ENCODE measurements at regions not wholly inside any gene's neighbourhood (a gene's known extent, or its start where the extent isn't known, plus 50 kb on each side); places are given as distances from the start of the nearest gene placed in this dataset.
"Not testable (repeated sequence)": the region's sequence is repeated elsewhere in the genome, so short reads cannot be mapped to it uniquely, and the experiment has no call there.

DNA sequence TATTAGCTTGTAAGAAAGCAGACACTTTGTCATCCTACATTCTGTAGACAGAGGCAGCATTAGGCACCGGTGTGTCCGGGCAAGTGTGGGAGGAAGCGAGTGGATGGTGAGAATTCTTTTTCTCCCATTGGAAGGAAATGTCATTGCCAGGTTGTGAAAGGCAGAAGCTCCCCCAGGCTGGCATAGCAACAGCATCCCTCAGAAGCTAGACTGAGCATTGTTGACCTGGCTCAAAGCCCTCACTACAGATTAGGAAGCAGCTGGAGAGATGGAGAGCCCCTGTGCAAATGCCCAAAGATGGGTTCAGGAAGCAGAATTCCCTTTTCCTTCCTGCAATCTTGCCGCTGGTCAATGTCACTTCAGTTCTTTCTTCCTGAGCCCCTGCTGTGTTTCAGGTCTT is 1299.3 kb downstream of the TBC1D22A start:
- no peak for DNase-seq

DNA sequence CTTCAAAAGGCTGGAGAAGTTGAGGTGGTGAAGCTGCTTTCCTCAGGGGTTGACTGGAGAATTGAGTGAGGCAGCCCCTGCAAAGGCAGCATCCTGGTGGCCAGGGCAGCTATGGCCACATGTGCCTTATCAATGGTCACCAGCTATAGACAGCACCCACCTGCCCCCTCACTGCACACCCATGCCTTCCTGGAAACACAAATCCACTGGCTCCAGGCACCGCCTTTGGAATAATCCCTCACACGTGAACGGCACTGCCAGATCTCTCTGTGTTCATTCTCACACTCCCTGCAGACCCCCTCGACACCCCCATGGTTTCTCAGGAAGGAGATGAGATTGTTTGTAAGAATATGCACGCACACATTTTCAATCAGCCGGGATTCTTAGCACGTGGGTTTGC is 1297.8 kb downstream of the TBC1D22A start:
- DNase-seq: no peak

DNA sequence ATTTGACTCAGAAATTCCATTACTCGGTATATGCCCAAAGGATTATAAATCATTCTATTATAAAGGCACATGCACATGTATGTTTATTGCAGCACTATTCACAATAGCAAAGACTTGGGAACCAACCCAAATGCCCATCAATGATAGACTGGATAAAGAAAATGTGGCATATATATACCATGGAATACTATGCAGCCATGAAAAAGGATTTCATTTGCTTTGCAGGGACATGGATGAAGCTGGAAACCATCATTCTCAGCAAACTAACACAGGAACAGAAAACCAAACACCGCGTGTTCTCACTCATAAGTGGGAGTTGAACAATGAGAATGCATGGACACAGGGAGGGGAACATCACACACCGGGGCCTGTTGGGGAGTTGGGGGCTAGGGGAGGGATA is 1297.1 kb downstream of the TBC1D22A start:
- not testable (repeated sequence) for DNase-seq

DNA sequence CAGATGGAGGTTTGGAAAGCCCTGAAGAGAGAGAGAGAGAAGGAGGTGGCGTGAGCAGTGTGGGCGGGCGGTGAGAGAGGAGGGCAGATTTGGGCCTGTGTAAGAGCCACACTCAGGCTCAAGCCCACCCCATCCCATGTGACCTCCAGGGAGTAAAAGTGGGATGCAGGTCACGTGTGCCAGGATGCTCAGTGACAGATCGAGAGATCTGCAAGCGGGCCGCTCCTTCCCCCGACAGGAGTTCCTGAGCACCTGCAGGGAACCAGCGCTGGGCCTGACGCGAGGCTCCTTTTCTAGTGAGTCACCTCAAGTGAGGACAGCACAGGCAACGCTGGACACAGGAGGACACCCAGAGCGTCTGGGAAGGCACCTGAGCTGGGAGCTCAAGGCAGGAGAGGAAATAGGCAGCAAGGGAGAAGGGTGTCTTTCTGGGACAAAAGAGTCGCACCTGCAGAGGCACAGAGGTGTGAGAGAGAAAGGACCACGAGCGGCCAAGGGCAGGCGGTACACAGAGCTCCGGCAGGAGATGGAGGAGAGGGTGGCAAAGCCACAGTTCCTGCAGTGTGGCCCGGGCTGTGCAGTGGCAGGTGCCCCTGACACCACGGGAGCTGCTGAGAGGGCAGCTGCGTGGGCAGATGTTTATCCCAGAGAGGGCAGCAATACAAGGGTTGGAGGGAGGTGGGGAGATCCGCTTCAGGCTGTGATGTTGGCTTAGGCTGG is 1294.8 kb downstream of the TBC1D22A start:
- DNase-seq: no peak

DNA sequence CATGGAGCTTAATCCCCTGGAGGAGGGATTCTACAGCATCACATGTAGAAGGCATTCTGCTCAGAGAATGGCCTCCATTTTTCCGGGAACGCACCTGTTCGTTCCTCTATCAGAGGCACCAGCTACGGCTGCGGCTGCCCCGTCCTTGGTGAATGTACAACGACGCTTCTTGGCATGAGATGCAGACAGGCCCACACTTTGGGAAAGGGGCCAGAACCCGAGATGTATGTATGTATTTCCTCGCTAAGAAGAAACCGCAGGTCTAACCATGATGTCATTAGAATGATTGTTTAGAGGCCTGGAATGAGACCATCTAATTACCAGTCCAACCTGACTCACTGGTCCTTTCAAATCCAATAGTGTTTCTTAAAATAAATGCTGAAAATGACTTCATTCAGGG is 1293.4 kb downstream of the TBC1D22A start:
- DNase-seq: no peak

DNA sequence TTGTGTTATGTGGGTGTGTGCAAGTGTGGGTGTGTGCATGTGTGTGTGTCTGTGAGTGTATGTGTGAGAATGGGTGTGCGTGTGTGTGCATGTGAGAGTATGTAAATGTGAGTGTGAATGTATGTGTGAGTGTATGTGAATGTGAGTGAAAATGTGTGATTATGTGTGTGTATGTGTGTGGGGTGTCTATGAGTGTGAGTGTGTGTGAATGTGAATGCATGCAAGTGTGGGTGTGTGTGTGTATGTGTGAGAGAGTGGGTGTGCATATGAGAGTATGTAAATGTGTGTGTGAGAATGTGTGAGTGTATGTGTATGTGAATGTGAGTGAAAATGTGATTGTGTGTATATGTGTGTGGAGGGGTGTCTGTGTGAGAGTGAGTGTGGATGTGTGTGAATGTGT is 1292.7 kb downstream of the TBC1D22A start:
- no peak for DNase-seq

DNA sequence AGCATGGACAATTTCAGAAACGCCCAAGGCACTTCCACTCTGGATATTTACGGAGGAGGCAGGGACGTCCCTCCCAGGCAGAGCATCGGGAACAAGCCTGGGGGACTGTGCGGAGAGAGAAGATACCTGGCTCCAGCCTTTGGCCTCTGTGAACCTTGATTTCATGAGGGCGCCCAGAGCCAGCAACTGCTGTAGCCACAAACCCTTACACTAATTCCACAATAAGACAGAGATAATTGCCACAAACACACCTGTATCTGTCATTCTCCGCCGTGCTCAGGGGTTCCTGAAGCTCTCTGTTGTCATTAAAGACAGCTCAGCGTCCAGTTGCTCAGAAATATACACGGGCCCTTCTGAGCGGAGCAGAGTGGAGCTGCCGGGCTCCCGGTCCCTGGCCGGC is 1292.1 kb downstream of the TBC1D22A start:
- DNase-seq: no peak

DNA sequence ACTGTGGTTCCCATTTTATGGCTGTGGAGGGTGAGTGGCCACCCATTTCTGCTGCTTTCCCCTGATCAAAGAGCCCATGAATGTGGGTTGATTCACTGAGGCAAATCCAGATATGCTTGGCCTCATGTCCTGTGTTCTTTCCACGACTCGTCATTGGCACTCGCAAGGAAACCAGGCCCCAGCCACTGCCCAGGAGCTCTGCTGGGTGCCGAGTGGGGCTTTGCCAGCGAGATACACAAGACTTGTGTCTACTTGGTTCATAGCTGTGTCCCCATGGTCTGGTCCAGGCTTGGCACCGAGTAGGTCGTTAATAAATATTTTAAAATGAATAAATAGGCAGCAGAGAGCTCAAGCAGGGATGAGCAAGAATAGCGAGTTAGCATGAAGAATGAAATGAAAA is 1291.5 kb downstream of the TBC1D22A start:
- no peak for DNase-seq

DNA sequence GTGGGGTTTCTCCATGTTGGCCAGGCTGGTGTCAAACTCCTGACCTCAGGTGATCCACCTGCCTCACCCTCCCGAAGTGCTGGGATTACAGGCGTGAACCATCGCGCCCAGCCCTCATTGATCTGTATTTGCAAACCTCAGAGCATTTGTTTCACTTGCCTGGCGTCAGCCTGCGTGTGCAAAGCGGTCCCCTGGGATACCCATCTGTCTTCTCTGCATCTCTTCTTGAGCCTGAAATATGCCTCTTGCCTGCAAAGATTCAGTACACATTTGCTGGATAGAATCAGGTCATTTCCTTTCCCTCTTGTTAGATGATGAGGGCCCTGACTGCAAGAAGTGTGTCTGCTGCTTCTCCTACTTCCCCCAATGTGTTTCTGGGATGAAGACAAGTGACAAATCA is 1291.0 kb downstream of the TBC1D22A start:
- DNase-seq: no peak

DNA sequence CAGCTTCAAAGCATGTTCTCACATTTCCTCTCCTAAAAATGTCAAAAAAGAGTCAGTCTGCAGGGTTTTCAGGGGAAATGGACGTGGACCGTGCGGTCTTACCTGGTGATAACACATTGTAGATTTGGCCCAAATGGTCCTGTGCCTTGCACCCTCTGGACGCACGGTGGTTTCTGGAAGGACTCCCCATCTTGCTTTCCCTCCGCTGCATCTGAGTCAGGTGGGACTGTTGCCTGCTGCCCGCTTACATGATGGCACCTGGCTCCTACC is 1290.1 kb downstream of the TBC1D22A start:
- DNase-seq: no peak

DNA sequence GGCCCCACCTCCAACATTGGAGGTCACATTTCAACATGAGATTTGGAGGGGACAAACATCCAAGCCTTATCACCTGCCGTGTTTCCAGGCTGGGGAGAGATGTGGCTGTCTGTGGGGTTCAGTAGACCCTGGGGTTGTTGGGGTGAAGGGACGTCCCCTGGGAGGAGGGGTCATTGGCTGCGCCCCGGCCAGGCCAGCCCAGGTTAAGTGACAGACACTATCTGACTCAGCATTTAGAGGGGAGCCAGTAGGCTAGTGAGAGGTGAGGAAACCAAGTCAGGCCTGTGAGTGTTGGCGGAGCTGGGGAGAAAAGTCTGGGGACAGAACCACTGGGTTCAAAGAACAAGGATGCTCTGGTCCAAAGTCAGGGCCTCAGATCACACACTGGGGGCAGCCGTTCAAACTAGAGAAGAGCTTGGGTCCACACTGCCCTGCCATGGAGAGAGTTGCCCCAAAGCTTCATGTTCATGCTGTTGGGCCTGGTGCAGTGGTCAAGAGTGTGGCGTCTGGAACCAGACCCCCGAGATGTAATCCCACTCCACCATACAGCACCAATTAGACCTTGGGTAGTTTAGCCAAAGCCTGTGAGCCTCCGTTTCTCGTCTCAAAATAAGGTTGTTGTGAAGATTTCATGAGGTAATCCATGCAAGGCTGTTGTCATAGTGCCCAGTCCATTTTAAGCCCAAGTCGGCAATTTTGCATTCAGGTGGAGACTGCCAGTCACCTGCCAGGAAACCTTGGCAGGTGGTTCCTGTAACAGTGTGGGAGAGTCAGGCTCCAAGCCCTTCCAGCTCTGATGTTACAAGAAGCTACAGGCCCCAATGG is 1289.6 kb downstream of the TBC1D22A start:
- DNase-seq: no peak

DNA sequence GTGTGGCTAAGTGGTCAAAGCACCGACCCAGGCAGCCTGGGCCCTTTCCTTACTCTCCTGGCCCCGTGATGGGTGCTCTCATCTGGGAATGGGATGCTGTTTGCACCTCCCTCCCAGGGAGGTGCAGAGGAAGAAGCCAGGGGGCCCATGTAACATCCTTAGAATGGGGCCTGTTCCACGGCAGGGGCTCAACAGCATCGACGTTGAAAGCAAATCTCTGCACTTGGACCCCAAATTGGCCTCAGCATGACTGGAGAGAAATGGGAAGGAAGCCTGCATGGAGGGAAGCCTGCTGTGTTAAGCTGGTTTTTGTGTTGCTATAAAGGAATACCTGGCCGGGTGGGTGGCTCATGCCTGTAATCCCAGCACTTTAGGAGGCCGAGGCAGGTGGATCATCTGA is 1288.4 kb downstream of the TBC1D22A start:
- DNase-seq: no peak

DNA sequence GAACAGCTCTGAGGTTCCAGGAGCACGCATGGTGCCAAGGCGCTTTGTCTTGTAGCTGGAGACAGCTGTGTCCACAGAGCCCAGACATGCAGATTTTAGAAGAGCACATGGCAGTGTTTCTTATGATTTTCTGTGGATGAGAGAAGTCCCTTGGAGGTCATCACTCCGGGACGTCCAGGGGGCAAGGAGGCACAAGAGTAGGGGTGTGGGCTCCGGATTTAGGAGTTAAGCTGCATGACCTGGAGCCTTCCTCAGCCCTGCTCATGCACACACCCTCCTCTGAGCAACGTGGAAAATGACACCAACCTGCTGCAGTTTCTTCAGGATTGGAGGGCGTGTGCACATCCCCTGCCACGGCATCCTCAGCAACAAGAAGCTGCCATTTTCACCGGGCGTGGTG is 1286.7 kb downstream of the TBC1D22A start:
- DNase-seq: no peak

DNA sequence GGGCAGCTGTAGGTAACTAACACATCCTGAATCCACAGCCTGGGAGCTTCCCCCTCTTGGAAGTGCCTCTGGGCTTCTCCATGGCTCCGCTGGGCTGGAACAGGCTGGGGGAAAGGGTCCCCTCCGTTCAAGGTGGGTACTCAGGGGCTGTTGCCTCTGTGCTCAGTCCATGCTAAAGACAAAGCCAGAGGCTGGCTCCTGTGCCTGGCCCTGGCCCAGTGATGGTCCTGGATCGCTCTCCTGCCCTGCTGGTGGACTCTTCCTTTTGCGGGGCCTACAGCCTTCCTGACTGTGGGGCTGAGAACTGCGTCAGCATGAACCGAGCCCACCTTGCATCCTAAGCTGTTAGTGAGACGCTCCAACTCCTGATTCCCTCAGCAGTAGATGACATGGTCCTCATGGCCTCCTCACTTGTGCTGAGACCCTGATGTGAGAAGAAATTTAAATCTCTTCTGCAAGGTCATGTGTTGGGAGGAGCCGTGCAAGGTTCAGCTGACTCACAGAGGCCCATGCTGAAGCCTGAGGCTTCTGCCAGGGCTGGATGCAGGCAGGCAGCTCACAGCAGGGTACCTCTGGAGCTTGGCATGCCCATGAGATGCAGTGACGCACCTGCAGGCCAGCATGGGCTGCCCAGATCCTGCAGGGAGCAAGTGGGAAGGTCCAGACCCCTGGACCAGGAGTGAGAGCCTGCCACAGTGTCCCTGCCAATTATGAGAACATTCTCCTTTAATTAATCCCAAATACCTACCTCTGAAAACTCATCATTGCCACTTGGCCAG is 1285.5 kb downstream of the TBC1D22A start:
- DNase-seq: no peak

DNA sequence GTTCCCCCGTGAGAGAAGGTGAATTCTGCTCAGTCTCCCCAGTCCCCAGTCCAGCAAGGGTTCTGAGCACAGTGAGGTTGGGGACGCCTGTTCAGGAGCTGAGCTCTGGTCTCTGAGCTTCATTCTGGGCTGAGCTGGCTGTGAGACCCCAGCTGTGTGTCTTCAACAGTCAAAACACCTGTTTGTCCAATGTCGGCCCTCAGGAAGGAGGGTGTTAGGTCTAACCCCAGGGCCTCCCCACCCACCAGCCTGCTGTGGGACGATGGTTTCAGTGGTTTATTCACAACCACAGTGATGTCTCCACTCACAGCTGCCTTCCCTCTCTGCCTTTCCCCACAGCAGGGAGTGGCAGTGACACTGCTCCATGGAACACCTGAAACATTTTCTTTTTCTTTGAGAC is 1282.9 kb downstream of the TBC1D22A start:
- no peak for DNase-seq

DNA sequence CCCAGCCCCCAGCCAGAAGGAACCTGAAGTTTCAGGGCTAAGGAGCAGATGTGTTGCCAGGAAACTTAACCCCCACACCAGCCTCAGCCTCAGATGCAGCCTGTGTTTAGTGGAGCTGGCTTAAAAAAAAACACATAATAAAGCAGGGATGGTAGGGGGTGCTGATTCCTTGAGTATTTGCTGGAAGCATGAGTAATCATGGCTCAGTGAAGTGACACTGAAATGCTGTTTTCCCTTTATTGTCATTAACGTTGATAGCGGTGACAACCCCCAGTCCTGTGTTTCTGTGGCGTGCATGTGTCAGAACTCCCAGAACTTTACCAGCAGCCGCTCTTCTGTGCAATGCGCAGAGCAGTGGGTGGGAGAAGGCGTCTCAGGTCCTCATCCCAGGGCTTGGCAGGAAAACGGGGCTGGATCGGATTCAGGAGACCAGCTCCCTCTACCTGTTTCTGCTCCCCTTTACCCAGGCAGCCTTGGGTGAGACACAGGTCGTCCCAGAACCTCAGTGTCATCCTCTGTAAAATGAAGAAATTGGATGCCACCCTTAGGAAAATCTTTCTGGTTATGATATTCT is 1282.1 kb downstream of the TBC1D22A start:
- DNase-seq: no peak

DNA sequence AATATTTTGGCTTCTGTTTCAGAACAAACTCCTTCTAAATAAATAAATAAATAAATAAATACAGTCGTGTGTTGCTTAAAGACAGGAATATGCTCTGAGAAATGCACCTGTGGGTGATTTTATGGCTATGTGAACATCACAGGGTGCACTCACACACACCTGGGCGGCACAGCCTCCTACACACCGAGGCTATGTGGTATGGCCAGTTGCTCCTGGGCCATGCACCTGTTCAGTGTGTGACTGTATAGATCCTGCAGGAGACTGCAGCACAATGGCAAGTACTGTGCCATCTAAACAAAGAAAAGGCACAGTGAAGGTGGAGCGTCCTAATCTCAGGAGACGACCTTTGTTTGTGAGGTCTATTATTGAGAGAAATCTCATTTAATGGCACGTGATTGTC is 1281.1 kb downstream of the TBC1D22A start:
- no peak for DNase-seq

DNA sequence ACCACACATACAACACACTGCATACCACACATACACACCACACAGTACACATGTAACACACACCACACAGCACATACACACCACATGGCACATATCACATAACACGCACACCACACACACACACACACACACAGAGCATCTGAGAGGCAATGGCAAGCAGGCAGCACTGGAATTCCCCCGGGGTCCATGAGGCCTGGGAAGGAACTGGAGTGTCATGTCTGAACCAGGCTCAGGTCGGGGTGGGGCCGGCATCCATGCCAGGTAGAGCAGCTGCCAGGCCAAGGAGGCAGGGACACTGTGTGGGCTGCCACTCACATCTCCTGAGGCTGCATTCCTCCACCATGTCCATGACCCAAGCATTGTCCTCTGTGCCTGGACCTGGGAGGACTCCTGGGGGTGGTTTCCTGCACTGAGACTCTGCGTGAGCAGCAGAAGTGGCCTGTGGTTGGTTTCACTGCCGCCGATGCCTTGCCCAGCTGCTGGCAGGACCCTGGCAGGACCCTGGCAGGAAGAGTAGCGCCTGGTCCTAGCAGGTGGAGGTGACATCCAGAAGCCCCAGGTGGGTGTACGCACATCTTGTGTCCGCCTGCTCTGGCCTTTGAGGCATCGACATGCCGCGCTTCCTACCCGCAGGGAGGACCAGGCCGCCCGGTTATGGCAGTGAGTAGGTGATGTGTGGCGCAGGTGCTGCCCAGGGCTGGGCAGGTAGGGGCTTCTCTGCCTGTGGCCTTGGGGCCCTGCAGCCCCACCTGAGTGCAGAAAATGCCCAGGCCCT is 1280.4 kb downstream of the TBC1D22A start:
- DNase-seq: no peak

DNA sequence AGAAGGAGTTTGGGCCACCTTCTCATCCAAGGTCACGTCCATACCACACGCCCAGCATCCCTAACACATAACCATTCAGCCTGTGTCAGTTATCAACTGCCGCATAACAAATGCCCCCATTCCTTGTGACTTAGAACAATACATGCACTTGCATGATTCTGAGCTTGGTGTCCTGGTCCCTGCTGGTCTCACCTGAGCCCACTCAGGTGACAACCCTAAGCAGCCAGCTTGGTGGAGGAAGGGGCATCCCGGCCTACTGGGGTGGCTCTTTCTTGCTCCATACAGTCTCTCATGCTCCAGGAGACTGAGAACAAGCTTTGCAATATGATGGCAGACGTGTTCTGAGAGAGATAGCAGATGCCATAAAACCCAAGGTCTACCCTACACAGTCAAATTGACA is 1276.9 kb downstream of the TBC1D22A start:
- DNase-seq: no peak

DNA sequence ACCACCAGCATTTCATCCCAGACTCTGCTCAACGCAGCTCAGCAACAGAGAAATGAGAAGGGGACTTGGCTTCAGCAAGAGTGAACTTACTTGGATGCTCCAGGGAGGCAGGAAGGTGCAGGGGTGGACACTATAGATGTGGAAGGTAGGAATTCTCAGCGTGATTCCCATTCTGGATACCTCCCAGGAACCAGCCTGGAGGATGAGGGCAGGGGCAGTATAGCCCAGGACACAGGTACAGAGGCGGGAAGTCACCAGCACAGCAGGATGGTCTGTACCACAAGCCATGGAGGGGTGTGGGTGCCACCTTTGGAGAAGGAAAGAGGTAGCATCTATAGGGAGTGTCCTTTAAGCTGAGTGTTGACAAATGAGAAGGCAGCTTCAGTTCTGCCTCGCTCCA is 1275.2 kb downstream of the TBC1D22A start:
- DNase-seq: no peak

DNA sequence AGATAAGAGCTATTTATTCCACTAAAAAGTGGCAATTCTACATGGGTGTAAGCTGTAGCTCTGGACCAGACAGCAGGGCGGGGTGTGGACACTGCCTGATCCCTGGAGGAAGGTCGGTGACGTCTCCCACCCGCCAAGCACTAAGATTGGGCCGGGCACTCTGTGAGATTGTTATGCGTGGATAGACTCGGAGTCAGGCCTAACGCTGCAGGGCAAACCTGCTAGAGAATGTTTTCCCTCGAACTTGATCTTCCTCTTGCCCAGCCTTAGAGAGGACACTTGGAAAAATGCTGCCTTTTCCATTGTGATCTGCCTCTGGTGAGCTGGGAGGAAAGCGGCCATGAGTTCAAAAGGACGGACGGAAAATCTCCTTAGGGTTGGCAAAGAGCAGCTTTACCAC is 1273.4 kb downstream of the TBC1D22A start:
- DNase-seq: no peak

DNA sequence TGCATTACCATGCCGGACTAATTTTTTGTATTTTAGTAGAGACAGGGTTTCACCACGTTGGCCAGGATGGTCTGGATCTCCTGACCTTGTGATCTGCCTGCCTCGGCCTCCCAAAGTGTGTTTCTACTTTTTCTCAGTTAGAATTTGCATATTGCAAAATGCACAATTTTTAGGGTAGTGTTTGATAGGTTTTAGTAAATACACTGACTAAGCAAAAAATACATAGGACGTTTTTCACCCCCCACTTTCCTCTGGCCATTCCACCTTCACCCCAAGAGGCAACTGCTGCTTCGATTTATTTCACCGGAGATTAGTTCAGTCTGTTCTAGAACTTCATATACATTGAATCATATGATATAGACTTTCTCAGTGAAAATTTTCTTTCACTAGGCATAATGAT is 1269.1 kb downstream of the TBC1D22A start:
- DNase-seq: no peak

DNA sequence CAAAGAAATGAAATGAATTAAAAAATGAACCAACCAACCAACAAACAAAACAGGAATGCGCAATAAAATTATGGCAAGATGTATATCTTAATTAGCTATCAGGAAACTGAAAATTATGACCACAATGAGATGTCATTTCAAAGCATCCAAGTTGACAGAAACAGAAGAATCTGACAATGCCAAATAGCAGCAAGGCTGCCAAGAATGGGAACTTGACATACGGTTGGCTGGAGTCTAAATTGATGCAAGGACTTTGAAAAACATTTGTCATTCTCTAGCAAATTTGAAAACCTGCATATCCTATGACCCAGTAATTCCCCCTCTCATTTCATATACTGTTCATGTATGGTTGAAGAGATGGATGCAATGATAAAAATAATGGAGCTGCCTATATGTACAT is 1262.6 kb downstream of the TBC1D22A start:
- no peak for DNase-seq

All from NCI-H1105 (cell line).